ENCODE measurements at regions not wholly inside any gene's neighbourhood (a gene's known extent, or its start where the extent isn't known, plus 50 kb on each side); places are given as distances from the start of the nearest gene placed in this dataset.

DNA sequence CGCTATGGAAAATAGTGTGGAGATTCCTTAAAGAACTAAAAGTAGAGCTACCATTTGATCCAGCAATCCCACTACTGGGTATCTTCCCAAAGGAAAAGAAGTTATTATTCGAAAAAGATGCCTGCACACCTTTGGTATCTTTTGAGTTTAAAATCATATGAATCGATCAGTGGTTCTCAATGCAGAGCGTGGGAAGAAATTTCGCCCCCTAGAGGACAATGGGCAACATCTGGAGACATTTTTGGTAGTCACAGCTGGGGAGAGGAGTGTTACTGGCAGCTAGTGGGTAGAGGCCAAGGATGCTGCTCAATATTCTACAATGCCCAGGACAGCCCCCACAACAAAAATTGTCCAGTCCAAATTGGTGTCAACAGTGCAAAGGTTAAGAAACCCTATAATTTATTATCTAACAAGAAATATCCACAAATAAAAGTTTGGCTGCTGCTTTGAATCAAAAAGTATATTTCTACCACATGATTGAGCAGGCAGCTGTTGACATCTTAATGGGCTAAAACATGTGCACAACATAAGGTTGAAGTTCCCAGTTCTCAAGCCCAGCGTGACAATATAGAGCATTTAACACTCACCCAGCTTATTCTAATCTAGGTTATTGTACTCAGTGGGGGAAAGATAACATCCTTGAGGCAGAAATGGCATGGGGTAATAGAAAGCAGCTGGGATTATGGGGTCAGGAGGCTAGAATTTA, 425.7 kb downstream of the LRATD1 start:
- DNase-seq (ENCODE audit: low spot score in 2 of 2) (peak in 1 of 2 donors; percentile 26), ATAC-seq (peak; percentile 44 to 64)
- H3K27ac Mint-ChIP-seq: no peak overlapping the region
- H3K36me3 Mint-ChIP-seq: no peaks in the 10 kb centered on the region
- H3K9me3 Mint-ChIP-seq: no peaks in the 10 kb centered on the region

DNA sequence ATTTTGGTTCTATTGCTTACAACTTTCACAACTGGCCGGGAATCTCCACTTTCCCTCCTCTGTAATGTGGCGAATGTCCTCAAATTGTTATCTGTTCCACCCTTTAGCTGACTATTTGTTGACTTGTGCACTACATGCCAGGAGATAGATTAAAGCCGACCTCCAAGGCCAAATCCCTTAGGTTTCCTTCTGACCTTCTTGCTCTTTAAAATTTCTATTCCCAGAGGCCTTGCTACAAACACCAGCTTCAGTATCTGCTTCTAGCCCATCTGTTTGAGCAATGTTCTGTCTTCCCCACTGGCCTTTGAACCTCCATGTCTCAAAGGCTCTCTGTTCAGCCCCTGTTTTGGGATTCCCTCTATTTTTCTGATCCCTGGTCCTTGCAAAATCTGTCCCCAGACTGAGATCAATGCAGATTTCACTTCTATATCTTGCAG, 426.2 kb downstream of the LRATD1 start:
- no peaks in the 10 kb centered on the region for H3K9me3 Mint-ChIP-seq
- no peaks in the 10 kb centered on the region for H3K36me3 Mint-ChIP-seq
- DNase-seq (ENCODE audit: low spot score in 2 of 2): no peak
- no peak overlapping the region for H3K27ac Mint-ChIP-seq
- no peak for ATAC-seq

DNA sequence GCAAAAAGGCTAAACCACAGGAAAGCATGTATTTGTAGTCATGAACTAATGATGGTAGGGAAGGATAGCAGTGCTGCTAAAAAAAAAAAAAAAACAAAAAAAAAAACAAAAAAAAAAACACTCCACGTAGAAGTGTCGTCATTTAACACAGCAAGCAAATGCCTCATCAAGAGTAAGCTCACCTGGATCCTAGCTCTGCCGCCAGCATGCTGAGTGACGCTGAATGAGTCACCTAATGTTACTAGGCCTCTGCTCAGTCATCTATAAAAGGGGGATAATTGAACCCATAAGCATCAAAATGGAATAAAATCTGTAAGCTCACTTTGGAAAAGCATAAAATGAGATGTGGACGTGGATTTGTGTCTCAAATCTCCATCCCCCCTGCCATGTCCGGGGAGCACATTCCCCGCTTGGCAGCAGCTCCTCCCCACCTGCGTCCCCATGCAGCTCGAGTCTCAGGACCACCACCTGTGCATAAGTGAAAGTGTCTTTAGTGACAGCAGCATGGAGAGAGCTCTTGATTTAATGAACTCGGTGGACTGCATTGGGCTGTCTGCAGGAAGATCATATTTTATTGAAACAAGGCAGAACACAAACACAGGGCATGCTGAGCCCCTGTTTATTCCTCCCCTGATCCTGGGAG, 427.5 kb downstream of the LRATD1 start:
- no peak for ATAC-seq
- Mint-ChIP-seq H3K27ac (no peak overlapping the region), H3K9me3 (no peaks in the 10 kb centered on the region), H3K36me3 (no peaks in the 10 kb centered on the region)
- DNase-seq (ENCODE audit: low spot score in 2 of 2): no peak

DNA sequence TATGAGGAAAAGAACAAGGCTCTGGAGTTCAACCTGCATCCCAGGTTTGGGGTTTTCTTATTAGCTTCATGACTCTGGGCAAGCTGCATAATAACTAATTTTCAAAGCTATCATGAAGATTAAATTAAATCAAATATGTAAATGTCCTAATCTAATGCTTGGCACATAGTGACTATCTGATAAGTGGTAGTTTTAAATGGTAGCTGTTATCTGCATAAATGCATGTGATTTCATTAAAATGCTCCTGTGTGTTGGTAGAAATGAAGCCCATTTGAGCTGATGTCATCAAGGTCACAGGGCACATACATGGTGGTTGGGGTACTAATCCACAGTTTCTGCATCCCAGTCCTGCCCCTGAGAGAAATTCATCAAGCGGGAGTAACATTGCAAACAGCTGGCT, 428.8 kb downstream of the LRATD1 start:
- H3K27ac Mint-ChIP-seq: no peak overlapping the region
- H3K36me3 Mint-ChIP-seq: no peaks in the 10 kb centered on the region
- ATAC-seq (no peak), DNase-seq (ENCODE audit: low spot score in 2 of 2) (no peak)
- peaks cover 0 to 2% of the 10 kb centered on the region in 2 donors for H3K9me3 Mint-ChIP-seq

DNA sequence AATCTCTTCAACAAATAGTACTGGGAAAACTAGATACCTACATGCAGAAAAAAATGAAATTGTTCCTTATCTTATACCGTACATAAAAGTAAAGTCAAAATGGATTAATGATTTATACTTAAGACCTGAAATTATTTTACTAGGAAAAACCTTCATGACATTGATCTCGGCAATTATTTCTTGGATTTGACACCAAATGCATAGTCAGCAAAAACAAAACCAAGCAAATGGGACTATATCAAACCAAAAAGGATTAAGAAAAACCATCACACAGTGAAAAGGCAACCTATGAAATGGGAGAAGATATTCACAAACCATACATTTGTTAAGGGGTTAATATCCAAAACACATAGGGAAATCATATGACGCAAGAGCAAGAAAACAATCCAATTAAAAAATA, 433.6 kb downstream of the LRATD1 start:
- Mint-ChIP-seq H3K9me3 (peaks cover 0 to 5% of the 10 kb centered on the region in 2 donors), H3K36me3 (no peaks in the 10 kb centered on the region), H3K27ac (no peak overlapping the region)
- DNase-seq (ENCODE audit: low spot score in 2 of 2): no peak
- no peak for ATAC-seq

DNA sequence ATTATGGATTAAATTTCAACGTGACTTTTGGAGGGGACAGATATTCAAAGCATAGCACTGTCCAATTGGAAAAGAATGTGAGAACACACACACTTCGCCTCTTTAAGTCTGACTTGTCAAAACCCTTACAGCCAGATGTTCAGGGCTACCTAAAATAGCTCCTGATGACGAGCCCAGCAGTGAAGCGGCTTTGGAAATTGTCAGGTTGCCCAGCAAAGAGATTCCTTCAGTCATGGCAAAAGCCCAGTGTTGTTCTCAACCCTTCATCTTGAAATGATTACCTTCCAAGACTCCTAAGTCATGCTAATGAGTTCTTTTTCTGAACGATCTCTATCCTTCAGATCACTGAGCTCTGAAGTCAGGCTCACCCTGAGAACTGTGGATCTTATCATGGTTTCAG, 436.6 kb downstream of the LRATD1 start:
- Mint-ChIP-seq H3K36me3 (no peaks in the 10 kb centered on the region), H3K9me3 (peaks cover 0 to 5% of the 10 kb centered on the region in 2 donors), H3K27ac (no peak overlapping the region)
- DNase-seq (ENCODE audit: low spot score in 2 of 2): no peak
- no peak for ATAC-seq

DNA sequence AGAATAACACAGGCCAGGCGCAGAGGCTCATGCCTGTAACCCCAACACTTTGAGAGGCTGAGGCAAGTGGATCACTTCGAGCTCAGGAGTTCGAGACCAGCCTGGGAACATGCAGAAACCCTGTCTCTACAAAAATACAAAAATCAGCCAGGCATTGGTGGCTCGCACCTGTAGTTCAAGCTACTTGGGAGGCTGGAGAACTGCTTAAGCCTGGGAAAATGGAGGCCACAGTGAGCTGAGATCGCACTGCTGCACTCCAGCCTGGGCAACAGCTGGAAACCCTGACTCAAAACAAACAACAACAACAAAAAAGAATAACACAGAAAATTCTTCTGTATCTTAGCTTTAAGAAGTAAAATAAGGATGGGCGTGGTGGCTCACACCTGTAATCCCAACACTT, 440.3 kb downstream of the LRATD1 start:
- no peaks in the 10 kb centered on the region for H3K9me3 Mint-ChIP-seq
- DNase-seq (ENCODE audit: low spot score in 2 of 2) (no peak), ATAC-seq (no peak)
- no peak overlapping the region for H3K27ac Mint-ChIP-seq
- H3K36me3 Mint-ChIP-seq: no peaks in the 10 kb centered on the region

DNA sequence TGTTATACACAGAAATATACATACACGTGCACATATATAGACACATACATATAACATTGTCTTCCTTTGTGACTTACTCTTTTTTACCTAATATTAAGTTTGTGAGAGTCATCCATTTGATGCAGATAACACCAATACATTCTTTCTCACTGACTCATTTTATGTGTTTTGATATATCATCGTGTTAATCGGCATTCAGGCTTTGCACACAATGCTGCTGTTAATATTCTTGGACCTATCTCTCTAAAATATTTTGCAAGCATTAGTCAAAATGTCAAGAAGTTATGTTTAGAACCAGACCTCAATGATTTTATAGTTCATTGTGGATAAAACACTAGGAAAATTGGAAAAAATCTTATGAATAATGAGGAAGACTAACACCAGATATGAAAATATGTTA, 441.1 kb downstream of the LRATD1 start:
- ATAC-seq (no peak), DNase-seq (ENCODE audit: low spot score in 2 of 2) (no peak)
- Mint-ChIP-seq H3K36me3 (no peaks in the 10 kb centered on the region), H3K9me3 (no peaks in the 10 kb centered on the region), H3K27ac (no peak overlapping the region)

DNA sequence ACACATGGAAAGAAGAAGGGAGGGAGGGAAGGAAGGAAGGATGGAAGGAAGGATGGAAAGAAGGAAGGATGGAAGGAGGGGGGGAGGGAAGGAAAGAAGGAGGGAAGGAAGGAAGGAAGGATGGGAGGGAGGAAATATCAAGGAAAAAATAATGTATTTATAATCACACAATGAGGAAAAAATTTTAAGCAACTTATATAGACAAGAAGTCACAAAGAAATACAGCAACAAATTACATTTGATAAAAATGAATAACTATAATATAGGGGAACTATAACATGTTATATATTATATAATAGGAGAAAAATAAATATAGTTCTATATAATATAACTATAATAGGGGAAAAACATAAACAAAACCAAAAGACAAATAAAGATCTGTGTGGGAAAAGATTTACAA, 441.8 kb downstream of the LRATD1 start:
- H3K9me3 Mint-ChIP-seq: no peaks in the 10 kb centered on the region
- DNase-seq (ENCODE audit: low spot score in 2 of 2) (no peak), ATAC-seq (no peak)
- no peak overlapping the region for H3K27ac Mint-ChIP-seq
- no peaks in the 10 kb centered on the region for H3K36me3 Mint-ChIP-seq

DNA sequence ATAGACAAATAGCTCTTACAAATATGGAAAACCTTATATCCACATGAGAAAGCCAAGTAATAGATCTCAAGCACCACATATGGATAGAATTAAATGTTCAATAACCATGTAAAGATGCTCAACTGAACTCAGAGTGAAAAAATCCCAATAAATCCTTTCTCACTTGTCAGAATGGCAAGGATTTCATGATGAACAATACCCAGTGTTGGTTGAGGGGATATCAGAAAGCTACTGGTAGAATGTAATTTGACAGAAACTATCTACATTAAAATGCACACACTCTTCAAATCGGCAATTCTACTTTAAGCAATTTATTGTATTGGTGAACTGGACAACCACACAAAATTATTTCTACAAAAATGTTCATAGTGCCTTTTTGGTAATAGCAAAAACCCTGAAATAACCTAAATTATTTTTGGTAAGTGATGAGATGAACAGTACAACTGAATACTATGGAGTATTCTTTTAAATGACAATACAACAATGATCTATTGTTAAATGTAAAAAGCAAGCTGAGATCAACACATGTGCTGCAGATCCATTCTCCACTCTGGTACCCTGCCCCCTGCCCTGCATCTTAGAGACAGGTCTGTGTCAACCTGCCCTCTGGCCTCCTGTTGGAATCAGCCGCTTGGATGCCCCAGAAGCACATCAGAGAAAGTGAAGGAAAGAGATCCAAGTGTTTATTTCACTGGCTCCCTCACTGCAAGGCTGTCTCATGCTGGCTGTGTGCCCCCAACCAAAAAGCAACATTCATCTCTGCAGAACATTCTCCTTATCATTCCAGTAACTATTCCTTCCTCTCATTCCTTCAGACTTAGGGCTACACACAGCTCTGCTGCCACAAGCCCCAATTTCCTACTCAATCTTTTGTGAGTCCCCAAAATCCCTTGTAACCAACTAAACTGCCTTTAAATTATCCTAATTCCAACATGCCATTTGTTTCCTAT, 442.5 kb downstream of the LRATD1 start:
- ATAC-seq (no peak), DNase-seq (ENCODE audit: low spot score in 2 of 2) (no peak)
- no peaks in the 10 kb centered on the region for H3K9me3 Mint-ChIP-seq
- no peaks in the 10 kb centered on the region for H3K36me3 Mint-ChIP-seq
- no peak overlapping the region for H3K27ac Mint-ChIP-seq

DNA sequence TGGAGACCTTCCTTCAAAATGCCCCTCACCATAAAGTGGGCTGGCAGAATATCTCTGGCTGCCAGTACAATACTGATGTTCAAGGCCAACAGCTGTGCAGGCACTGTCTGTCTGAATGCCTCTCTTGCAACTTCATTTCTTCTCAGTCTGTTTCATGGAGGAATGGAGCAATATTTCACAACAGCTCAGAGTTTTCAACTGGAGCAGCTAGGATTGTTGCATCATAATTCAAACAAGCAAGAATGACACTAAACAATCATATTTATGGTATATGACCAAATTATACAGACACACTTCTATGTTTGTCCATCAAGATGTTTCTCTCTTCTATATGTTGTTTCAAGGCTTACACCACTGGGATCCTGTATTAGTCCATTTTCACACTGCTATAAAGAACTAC, 444.2 kb downstream of the LRATD1 start:
- H3K27ac Mint-ChIP-seq: no peak overlapping the region
- ATAC-seq: no peak
- H3K9me3 Mint-ChIP-seq: no peaks in the 10 kb centered on the region
- DNase-seq (ENCODE audit: low spot score in 2 of 2): no peak
- no peaks in the 10 kb centered on the region for H3K36me3 Mint-ChIP-seq

DNA sequence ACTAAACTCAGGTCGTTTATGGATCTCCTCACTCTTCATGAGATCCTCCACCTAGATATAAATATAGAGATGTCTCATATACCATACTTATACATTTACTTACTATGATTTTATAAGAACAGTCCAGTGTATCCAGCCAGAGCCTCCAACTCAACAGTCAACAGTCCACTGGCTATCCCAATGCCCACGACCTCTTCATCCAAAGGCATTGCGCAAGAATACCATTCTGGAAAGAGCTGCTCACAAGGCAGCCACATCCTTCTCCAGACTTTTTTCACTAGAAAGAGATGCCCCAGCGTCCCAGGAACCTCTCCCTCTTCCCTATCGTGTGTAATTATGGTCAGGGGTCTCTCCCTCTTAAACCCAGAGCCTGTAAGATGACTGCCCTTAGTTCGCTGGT, 448.8 kb downstream of the LRATD1 start:
- DNase-seq (ENCODE audit: low spot score in 2 of 2) (no peak), ATAC-seq (no peak)
- no peaks in the 10 kb centered on the region for H3K9me3 Mint-ChIP-seq
- H3K27ac Mint-ChIP-seq: no peak overlapping the region
- no peaks in the 10 kb centered on the region for H3K36me3 Mint-ChIP-seq

DNA sequence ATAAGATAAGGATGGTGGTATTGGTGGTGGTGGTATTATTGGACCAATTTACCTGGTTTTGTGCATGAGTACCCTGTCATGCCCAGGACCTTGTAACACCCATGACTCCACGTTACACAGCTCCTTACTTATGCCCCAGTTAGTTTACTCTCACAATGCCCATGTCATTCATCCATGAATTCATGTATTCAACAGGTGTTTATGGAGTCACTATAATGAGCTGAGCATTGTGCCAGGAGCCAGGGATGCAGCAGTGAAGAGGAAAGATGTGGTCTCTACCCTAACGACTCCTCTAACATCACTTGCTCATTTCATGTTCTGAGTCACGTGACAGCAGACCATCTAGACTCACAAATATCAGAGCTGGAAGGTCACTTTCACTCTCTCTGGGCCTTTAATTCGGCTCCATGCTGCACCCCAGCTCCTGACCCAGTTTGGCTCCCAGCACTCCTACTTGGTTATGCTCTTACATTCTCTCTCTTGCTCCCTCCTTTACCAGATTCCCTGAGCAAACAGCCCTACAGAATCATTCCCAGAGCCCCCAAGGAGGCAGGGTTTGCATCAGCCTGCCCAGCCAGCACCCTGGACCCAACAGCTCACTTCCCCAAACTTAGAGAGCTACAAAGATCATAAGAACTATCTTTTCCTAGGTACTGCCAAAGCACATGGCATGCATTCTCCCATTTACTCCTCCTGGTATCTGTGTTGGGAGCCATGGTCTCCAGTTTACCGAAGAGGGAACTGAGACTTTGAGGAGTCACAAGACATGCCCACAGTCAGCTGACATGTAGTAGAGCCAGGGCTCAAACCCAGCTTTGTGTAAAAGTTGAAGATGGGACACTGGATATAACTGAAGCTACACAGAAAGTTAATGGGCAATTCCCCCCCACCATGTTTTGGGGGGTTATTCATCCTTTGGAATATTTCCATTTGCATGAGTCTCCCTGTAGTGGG, 449.9 kb downstream of the LRATD1 start:
- ATAC-seq: no peak
- H3K36me3 Mint-ChIP-seq: no peaks in the 10 kb centered on the region
- H3K9me3 Mint-ChIP-seq: no peaks in the 10 kb centered on the region
- DNase-seq (ENCODE audit: low spot score in 2 of 2): no peak
- H3K27ac Mint-ChIP-seq: no peak overlapping the region

DNA sequence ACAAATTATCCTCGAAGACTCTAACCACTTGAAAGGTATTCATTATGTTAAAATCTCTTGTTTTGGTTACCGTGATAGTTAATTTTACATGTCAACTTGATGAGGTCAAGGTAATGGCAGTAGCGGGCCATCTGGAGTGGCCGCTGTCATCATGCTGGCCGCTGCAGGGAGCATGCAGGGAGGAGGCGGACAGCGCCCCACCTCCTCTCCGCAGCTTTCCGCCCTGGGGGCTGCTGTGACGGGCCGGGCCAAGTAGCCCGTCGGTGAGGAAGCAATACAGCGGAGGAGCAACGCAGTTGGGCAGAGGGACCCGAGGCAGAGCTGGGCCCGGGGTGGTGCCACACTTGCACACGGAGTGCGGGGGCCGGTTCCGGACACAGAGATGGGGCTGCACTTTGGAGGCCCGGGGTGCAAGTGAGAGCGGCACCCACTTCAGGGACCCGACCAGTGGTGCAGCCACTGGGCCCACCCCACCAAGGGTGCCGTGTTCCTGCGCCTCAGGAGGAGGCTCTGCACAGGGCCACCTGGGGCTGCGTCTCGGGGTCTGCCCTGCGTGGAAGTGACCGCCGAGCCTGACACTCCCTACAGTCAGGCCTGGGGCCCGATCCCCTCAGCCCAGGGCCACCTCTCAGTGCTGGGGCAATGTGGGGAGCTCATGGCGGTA, 452.4 kb downstream of the LRATD1 start:
- H3K36me3 Mint-ChIP-seq: no peaks in the 10 kb centered on the region
- DNase-seq (ENCODE audit: low spot score in 2 of 2) (no peak), ATAC-seq (no peak)
- no peaks in the 10 kb centered on the region for H3K9me3 Mint-ChIP-seq
- H3K27ac Mint-ChIP-seq: no peak overlapping the region

DNA sequence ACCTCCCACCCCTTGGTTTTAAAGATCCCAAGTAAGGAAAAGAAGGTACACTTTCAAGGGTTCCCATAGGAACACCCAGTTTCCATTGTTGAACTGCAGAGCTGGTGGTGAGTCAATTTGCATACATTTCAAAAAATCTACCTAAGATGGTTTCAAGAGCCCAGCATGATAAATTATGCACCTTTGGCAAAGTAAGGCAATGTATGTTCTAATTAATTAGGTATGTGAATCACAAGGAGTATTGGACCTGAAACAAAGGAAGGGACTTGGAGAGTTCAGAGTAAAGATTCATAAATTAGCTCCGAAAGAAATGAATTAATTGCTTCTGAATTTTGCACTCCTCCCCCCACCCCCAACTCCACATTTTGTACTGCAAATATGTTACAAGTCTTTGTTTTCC, 459.7 kb downstream of the LRATD1 start:
- Mint-ChIP-seq H3K36me3 (no peaks in the 10 kb centered on the region), H3K27ac (no peak overlapping the region), H3K9me3 (no peaks in the 10 kb centered on the region)
- ATAC-seq: no peak
- no peak for DNase-seq (ENCODE audit: low spot score in 2 of 2)

DNA sequence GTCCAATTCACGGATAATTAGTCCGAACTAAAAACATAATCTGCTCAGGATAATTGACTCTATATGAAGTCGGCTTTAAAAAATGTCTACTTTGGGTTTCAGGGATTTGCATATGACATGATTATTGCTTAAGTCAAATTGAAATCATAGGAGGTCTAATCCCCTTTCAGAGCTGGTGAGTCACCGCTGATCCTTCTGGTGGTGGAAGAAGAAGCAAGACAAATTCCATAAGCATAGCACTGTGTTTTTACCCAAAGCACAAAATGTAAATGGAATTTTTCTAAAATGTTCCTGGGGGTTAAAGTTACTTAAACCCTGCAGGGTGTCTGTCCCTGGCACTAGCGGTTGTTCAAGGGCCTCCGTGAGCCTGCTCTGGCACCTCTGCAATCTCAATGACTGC, 460.2 kb downstream of the LRATD1 start:
- DNase-seq (ENCODE audit: low spot score in 2 of 2): no peak
- Mint-ChIP-seq H3K9me3 (no peaks in the 10 kb centered on the region), H3K36me3 (no peaks in the 10 kb centered on the region), H3K27ac (no peak overlapping the region)
- no peak for ATAC-seq

Data from activated naive CD4-positive, alpha-beta T cell treated with anti-CD3 and anti-CD28 coated beads, Interleukin-2, amount 50 U/mL, for 72 hours (primary cell).